ENCODE measurements at regions not wholly inside any gene's neighbourhood (a gene's known extent, or its start where the extent isn't known, plus 50 kb on each side); places are given as distances from the start of the nearest gene placed in this dataset.
A peak's percentile ranks its signal among the peaks of the same experiment; 100 is the strongest.

DNA sequence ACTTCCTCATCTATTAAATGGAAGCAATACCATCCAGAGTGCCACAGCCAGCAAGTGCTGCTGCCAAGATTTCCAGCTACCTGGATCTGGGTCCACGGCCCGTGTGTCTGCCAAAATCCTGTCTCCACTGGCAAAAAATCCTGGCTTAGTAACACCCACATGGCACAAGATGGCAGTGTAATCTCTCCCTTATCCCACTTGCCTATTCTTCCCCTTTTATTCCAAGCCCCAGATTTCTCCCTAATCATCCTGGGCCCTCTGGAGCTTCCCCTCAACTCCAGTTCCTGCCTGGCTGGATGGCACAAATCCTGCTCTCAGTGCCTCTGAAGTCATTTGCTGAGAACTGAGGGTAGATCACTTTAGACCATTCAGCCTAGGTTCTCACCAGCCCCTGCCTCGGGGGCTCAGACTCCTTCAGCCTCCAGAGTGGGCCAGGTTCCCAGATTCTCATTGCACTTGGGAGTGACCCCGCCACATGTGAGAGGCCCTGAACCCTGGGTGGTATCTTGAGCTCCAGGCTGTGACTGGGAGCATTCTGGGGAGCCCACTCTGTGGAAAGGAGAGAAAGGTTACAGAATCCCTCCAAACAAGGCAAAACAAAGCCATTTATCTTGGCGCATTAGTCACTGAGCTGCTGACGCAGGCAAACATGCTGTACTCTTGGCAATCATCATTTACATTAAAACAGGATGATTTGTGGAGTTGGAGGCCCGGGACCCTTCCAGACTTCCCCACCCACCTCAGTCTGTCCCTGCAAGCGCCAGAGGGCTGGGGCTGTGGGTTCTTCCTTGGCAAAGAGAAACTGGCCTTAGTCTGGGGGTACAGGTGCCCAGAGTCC, 325.8 kb downstream of the DYSF start:
- Mint-ChIP-seq H3K36me3 (no peaks in the 10 kb centered on the region), H3K27me3 (ENCODE audit: low read depth) (no peaks in the 10 kb centered on the region), H3K9me3 (no peaks in the 10 kb centered on the region), H3K4me3 (no peak overlapping the region), H3K4me1 (peaks cover 37% of the 10 kb centered on the region), H3K27ac (peak overlapping the region; percentile 87)
- DNase-seq (ENCODE audit: low spot score in 2 of 2, unreplicated experiment in 2 of 2): peak in 1 of 2 experiments; percentile 39
- TF ChIP-seq, protein P1, sequence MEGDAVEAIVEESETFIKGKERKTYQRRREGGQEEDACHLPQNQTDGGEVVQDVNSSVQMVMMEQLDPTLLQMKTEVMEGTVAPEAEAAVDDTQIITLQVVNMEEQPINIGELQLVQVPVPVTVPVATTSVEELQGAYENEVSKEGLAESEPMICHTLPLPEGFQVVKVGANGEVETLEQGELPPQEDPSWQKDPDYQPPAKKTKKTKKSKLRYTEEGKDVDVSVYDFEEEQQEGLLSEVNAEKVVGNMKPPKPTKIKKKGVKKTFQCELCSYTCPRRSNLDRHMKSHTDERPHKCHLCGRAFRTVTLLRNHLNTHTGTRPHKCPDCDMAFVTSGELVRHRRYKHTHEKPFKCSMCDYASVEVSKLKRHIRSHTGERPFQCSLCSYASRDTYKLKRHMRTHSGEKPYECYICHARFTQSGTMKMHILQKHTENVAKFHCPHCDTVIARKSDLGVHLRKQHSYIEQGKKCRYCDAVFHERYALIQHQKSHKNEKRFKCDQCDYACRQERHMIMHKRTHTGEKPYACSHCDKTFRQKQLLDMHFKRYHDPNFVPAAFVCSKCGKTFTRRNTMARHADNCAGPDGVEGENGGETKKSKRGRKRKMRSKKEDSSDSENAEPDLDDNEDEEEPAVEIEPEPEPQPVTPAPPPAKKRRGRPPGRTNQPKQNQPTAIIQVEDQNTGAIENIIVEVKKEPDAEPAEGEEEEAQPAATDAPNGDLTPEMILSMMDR (IDR thresholded peaks at IDR 0.05; ENCODE audit: unreplicated experiment): no peak

DNA sequence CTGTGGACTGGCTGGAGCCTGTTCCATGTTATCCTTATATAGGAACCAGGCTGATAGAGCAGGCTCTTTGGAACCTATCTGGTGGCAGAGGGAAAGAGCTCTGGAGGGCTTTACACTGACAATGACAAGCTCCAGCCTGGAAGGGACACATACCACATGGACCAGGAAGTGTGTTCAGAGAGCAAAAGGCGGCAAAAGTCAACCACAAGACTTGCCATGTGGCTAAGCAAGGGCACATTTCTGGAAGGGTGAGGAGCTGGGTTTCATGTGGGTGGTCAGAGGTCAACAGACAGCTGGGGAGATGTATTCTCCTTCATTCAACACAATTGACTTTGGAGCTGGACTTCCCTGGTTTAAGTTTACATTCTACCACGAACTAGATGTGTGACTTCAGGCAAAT, 325.2 kb downstream of the DYSF start:
- H3K36me3 Mint-ChIP-seq: no peaks in the 10 kb centered on the region
- no peak overlapping the region for H3K4me3 Mint-ChIP-seq
- TF ChIP-seq, protein P1 (IDR thresholded peaks at IDR 0.05; ENCODE audit: unreplicated experiment): no peak
- peaks cover 37% of the 10 kb centered on the region for H3K4me1 Mint-ChIP-seq
- no peaks in the 10 kb centered on the region for H3K9me3 Mint-ChIP-seq
- no peak overlapping the region for H3K27ac Mint-ChIP-seq
- no peaks in the 10 kb centered on the region for H3K27me3 Mint-ChIP-seq (ENCODE audit: low read depth)
- DNase-seq (ENCODE audit: low spot score in 2 of 2, unreplicated experiment in 2 of 2): no peak

DNA sequence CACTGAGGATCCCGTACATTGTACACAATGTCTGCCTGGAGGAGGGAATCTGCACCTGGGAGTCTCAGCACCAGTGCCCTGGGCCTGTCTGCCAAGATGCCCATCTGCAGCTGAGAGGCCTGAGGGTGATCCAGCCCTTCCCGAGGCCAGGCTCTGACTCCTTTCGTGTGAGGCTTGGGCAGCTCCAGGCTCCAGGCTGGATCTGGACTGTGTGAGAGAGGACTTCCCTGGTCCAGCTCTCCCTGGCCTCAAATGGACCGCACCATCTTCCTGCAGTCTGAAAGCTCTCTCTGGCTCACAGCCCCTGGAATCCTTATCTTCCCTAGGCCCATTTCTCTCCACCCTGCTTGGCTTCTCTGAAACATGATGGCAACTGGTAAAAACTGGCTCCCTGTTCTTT, 324.6 kb downstream of the DYSF start:
- Mint-ChIP-seq H3K27me3 (ENCODE audit: low read depth) (no peaks in the 10 kb centered on the region), H3K9me3 (no peaks in the 10 kb centered on the region), H3K27ac (no peak overlapping the region), H3K36me3 (no peaks in the 10 kb centered on the region), H3K4me3 (no peak overlapping the region), H3K4me1 (peaks cover 32% of the 10 kb centered on the region)
- TF ChIP-seq, protein P1 (IDR thresholded peaks at IDR 0.05; ENCODE audit: unreplicated experiment): no peak
- no peak for DNase-seq (ENCODE audit: low spot score in 2 of 2, unreplicated experiment in 2 of 2)

DNA sequence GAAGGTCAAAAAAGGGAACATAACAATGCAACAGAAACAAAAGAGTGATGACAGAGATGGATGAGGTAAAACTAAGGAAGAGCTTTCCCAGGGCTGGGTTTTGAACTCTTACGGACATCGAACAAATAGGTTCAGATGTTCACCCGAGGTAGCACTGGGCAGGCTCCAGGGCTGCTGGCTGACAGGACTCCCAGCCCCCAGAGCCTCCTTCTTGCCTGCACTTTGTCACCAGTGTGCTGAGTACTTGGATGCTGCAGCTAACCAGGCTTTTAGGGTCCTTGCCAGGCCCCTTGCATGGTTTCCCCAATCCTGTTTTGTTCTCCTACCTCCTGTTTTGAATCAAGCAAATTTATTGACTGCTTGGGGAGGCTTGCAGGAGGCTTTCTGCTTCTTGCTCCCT, 322.9 kb downstream of the DYSF start:
- no peak for DNase-seq (ENCODE audit: low spot score in 2 of 2, unreplicated experiment in 2 of 2)
- peaks cover 10% of the 10 kb centered on the region for H3K9me3 Mint-ChIP-seq
- TF ChIP-seq, protein P1 (IDR thresholded peaks at IDR 0.05; ENCODE audit: unreplicated experiment): no peak
- no peak overlapping the region for H3K27ac Mint-ChIP-seq
- no peak overlapping the region for H3K4me3 Mint-ChIP-seq
- H3K4me1 Mint-ChIP-seq: peaks cover 25% of the 10 kb centered on the region
- H3K36me3 Mint-ChIP-seq: peaks cover 2% of the 10 kb centered on the region
- H3K27me3 Mint-ChIP-seq (ENCODE audit: low read depth): no peaks in the 10 kb centered on the region

DNA sequence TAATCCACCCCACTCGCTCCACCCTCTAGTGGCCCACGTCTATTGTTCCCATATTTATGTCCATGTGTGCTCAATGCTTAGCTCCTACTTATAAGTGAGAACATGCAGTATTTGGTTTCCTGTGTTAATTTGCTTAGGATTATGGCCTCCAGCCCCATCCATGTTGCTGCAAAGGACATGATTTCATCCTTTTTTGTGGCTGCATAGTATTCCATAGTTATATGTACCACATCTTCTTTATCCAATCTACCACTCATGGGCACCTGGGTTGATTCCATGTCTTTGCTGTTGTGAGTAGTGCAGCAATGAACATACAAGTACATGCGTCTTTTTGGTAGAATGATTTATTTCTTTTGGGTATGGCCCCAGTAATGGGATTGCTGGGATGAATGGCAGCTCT, 319.9 kb downstream of the DYSF start:
- Mint-ChIP-seq H3K9me3 (peaks cover 16% of the 10 kb centered on the region), H3K4me1 (peaks cover 3% of the 10 kb centered on the region), H3K27me3 (ENCODE audit: low read depth) (no peaks in the 10 kb centered on the region), H3K4me3 (no peak overlapping the region), H3K27ac (no peak overlapping the region), H3K36me3 (peaks cover 6% of the 10 kb centered on the region)
- TF ChIP-seq, protein P1 (IDR thresholded peaks at IDR 0.05; ENCODE audit: unreplicated experiment): no peak
- no peak for DNase-seq (ENCODE audit: low spot score in 2 of 2, unreplicated experiment in 2 of 2)

Data from mesothelial cell of epicardium (in vitro differentiated cells).